ENCODE measurements at regions not wholly inside any gene's neighbourhood (a gene's known extent, or its start where the extent isn't known, plus 50 kb on each side); places are given as distances from the start of the nearest gene placed in this dataset.

GRCh38 chr7:42674541-42674940 lies 237.3 kb downstream of the C7orf25 start:
- no peak for TF ChIP-seq CTCF (IDR thresholded peaks at IDR 0.05)

GRCh38 chr7:42673951-42674350 lies 237.9 kb downstream of the C7orf25 start:
- H3K36me3 ChIP-seq (ENCODE audit: insufficient read depth in 1 of 2, low read depth in 1 of 2) = no peaks in the 10 kb centered on the region
- no peak for TF ChIP-seq CTCF (IDR thresholded peaks at IDR 0.05)
- no peaks in the 10 kb centered on the region for H3K9me3 ChIP-seq
- no peak overlapping the region for H3K4me3 ChIP-seq
- ATAC-seq = no peak
- intact Hi-C loops (cut with DNase I) = no loop called here
- no peaks in the 10 kb centered on the region for H3K4me1 ChIP-seq
- no peak for DNase-seq
- H3K27me3 ChIP-seq (ENCODE audit: insufficient read depth in 3 of 3, low read length in 2 of 3) = no peaks in the 10 kb centered on the region
- H3K27ac ChIP-seq = no peak overlapping the region
- WGBS, 3 donors = 59 to 67% (median 61%) methylated on average over 6 of the region's 6 CpGs

More at GRCh38 chr7:42674541-42674940, 237.3 kb downstream of the C7orf25 start:
- Histone ChIP-seq H3K9me3 (no peaks in the 10 kb centered on the region), H3K27me3 (ENCODE audit: insufficient read depth in 3 of 3, low read length in 2 of 3) (no peaks in the 10 kb centered on the region), H3K27ac (no peak overlapping the region), H3K4me1 (no peaks in the 10 kb centered on the region), H3K4me3 (no peak overlapping the region), H3K36me3 (ENCODE audit: insufficient read depth in 1 of 2, low read depth in 1 of 2) (no peaks in the 10 kb centered on the region)
- intact Hi-C loops (cut with DNase I) = no loop called here
- no peak for DNase-seq
- ATAC-seq = no peak

- ATAC-seq = no peak
- no peak for TF ChIP-seq CTCF (IDR thresholded peaks at IDR 0.05)
- no peak for DNase-seq
- Histone ChIP-seq H3K4me1 (no peaks in the 10 kb centered on the region), H3K36me3 (ENCODE audit: insufficient read depth in 1 of 2, low read depth in 1 of 2) (no peaks in the 10 kb centered on the region), H3K4me3 (no peak overlapping the region), H3K27ac (no peak overlapping the region), H3K27me3 (ENCODE audit: insufficient read depth in 3 of 3, low read length in 2 of 3) (no peaks in the 10 kb centered on the region), H3K9me3 (no peaks in the 10 kb centered on the region)
- intact Hi-C loops (cut with DNase I) = no loop called here
- WGBS, 3 donors = 58 to 73% (median 64%) methylated on average over 2 of the region's 2 CpGs
Measured at GRCh38 chr7:42672339-42672999, 239.4 kb downstream of the C7orf25 start.

GRCh38 chr7:42671627-42672026 lies 240.2 kb downstream of the C7orf25 start:
- H3K27ac ChIP-seq = no peak overlapping the region
- ATAC-seq = no peak
- intact Hi-C loops (cut with DNase I) = no loop called here
- H3K36me3 ChIP-seq (ENCODE audit: insufficient read depth in 1 of 2, low read depth in 1 of 2) = no peaks in the 10 kb centered on the region
- TF ChIP-seq CTCF (IDR thresholded peaks at IDR 0.05) = no peak
- no peak overlapping the region for H3K4me3 ChIP-seq
- no peak for DNase-seq
- WGBS, 3 donors = 37 to 50% (median 38%) methylated on average over 1 of the region's 1 CpG
- peaks cover 6% of the 10 kb centered on the region for H3K9me3 ChIP-seq
- H3K4me1 ChIP-seq = no peaks in the 10 kb centered on the region
- H3K27me3 ChIP-seq (ENCODE audit: insufficient read depth in 3 of 3, low read length in 2 of 3) = no peaks in the 10 kb centered on the region

GRCh38 chr7:42666994-42667393 lies 244.9 kb downstream of the C7orf25 start:
- ATAC-seq (no peak), DNase-seq (no peak)
- no peaks in the 10 kb centered on the region for H3K27me3 ChIP-seq (ENCODE audit: insufficient read depth in 3 of 3, low read length in 2 of 3)
- H3K36me3 ChIP-seq (ENCODE audit: insufficient read depth in 1 of 2, low read depth in 1 of 2) = no peaks in the 10 kb centered on the region
- intact Hi-C loops (cut with DNase I) = no loop called here
- H3K27ac ChIP-seq = no peak overlapping the region
- no peak for TF ChIP-seq CTCF (IDR thresholded peaks at IDR 0.05)
- peaks cover 9% of the 10 kb centered on the region for H3K9me3 ChIP-seq
- 84 to 92% (median 86%) methylated on average over 3 of the region's 3 CpGs for WGBS, 3 donors
- H3K4me3 ChIP-seq = no peak overlapping the region
- no peaks in the 10 kb centered on the region for H3K4me1 ChIP-seq
